Omental fat pad (tissue), 3 donors: ENCODE measurements at regions not wholly inside any gene's neighbourhood (a gene's known extent, or its start where the extent isn't known, plus 50 kb on each side); places are given as distances from the start of the nearest gene placed in this dataset.
A peak's percentile ranks its signal among the peaks of the same experiment; 100 is the strongest.
"Not testable (repeated sequence)": the region's sequence is repeated elsewhere in the genome, so short reads cannot be mapped to it uniquely, and the experiment has no call there.

Experiments
- ATAC-seq: fragments of 150-250 bp; one replicate; pipeline ENCODE4 v1.9.1; 2016; ENCODE audit warnings: mild to moderate bottlenecking, moderate library complexity; ENCODE audit not compliant: low FRiP score
- DNase-seq: peaks from one replicate; pipeline ENCODE4 v3.0.0-alpha.2; 2019; ENCODE audit warnings: low spot score
- CTCF ChIP-seq, 3 donors: fragments of 450-650 bp; IDR thresholded peaks; one replicate each; pipeline ENCODE4 v1.5.1; 2016 to 2017; ENCODE audit warnings: antibody characterized with exemption in 3 of 3, mild to moderate bottlenecking in 3 of 3, moderate library complexity in 2 of 3

GRCh38 chr14:87628129-87628528, 364.9 kb downstream of the GALC start:
- DNase-seq, result no peak
- ATAC-seq, result peak; percentile 79
- no peak for TF ChIP-seq CTCF (IDR thresholded peaks at IDR 0.05)

- no peak for TF ChIP-seq CTCF (IDR thresholded peaks at IDR 0.05)
- DNase-seq, result no peak
- no peak for ATAC-seq
These were observed 366.7 kb downstream of the GALC start for GRCh38 chr14:87626266-87626665.

- DNase-seq (no peak), ATAC-seq (no peak)
- TF ChIP-seq CTCF (IDR thresholded peaks at IDR 0.05), result no peak
These were observed 369.4 kb downstream of the GALC start for GRCh38 chr14:87623616-87624015.

- no peak for TF ChIP-seq CTCF (IDR thresholded peaks at IDR 0.05)
- ATAC-seq (no peak), DNase-seq (no peak)
These were observed 375.9 kb downstream of the GALC start for GRCh38 chr14:87617079-87617478.

GRCh38 chr14:87615822-87616679, 376.9 kb downstream of the GALC start:
- DNase-seq (no peak), ATAC-seq (peak; percentile 69)
- TF ChIP-seq CTCF (IDR thresholded peaks at IDR 0.05), result peak in 1 of 3 donors; percentile 50

GRCh38 chr14:87615047-87615446, 377.9 kb downstream of the GALC start:
- TF ChIP-seq CTCF (IDR thresholded peaks at IDR 0.05), result no peak
- ATAC-seq (no peak), DNase-seq (no peak)

- ATAC-seq, result no peak
- no peak for DNase-seq
- TF ChIP-seq CTCF (IDR thresholded peaks at IDR 0.05), result no peak
These were observed 379.1 kb downstream of the GALC start for GRCh38 chr14:87613881-87614280.

GRCh38 chr14:87607056-87607455, 385.9 kb downstream of the GALC start:
- not testable (repeated sequence) for ATAC-seq, DNase-seq
